GM18907 (cell line): ENCODE measurements at regions not wholly inside any gene's neighbourhood (a gene's known extent, or its start where the extent isn't known, plus 50 kb on each side); places are given as distances from the start of the nearest gene placed in this dataset.
"Not testable (repeated sequence)": the region's sequence is repeated elsewhere in the genome, so short reads cannot be mapped to it uniquely, and the experiment has no call there.

Experiments
- ATAC-seq: cut with Tn5 transposase; IDR thresholded peaks from one replicate; pipeline ENCODE4 v1.9.1; 2021; ENCODE audit warnings: mild to moderate bottlenecking, moderate library complexity; ENCODE audit not compliant: unreplicated experiment

DNA sequence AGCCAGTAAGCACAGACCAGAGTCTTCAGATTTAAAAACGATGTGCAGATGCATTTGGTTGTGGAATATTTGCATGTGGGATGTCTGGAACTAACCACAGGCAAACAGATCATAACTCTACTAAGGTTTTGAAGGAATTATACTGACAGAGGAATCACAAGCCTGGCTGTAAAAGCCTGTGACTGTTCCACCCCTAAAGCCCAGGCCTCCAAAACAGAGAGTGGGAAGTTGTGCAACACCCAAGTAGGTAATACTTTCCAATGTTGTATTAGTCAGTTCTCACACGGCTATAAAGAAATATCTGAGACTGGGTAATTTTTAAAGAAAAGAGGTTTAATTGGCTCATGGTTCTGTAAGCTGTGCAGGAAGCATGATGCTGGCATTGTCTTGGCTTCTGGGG lies 68.1 kb upstream of the DCD start:
- ATAC-seq: no peak

DNA sequence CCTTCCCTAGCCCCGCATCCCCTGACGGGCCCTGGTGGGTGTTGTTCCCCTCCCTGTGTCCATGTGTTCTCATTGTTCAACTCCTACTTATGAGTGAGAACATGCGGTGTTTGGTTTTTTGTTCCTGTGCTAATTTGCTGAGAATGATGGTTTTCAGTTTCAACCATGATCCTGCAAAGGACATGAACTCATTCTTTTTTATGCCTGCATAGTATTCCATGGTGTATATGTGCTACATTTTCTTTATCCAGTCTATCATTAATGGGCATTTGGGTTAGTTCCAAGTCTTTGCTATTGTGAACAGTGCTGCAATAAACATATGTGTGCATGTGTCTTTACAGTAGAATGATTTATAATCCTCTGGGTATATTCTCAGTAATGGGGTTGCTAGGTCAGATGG lies 65.7 kb upstream of the DCD start:
- ATAC-seq: not testable (repeated sequence)

DNA sequence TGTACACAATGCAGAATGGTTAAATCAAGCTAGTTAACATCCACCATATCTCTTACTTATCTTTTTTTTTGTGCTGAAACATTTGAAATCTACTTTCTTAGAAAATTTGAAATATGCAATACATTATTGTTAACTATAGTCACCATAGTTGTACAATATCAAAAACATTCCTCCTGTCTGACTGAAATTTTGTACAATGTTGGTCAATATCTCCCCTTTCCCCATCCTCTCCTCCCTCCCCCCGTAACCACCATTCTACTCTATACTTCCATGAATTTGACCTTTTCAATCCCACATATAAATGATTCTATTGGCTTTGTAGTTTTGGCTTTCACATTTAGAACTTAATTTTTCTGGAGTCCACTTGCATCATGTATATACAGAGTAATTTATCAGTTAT lies 63.5 kb upstream of the DCD start:
- no peak for ATAC-seq

DNA sequence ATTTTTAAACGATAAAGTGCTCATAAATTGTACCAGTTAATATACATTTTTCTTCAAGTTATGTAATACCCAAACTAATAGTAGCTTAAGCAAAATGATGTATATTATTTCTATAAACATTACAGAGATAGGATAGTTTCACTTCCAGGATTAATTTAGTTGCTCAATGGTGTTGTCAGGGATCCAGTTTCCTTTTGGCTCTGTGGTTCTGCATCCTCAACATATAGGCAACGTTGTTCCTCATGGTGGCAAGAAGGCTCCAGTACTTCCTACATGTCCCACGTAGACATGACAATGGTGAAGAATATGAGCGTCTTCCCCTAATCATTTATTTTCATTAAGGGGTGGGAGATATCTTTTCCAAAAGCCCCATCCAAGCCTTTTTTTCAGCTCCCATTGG lies 60.7 kb upstream of the DCD start:
- no peak for ATAC-seq

DNA sequence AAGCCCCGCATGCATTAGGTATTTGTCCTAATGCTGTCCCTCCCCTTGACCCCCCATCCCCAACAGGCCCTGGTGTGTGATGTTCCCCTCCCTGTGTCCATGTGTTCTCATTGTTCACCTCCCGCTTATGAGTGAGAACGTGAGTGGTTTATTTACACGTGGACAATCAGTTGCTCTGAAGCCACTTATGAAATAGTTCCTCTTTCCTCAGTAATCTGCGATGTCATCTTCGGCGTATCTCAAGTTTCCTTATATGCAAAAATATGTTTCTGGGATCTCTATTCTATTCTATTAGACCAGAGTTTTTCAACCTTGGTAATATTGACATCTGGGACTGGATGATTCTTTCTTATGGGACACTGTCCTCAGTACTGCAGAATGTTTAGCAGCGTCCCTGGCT lies 56.0 kb upstream of the DCD start:
- no peak for ATAC-seq

DNA sequence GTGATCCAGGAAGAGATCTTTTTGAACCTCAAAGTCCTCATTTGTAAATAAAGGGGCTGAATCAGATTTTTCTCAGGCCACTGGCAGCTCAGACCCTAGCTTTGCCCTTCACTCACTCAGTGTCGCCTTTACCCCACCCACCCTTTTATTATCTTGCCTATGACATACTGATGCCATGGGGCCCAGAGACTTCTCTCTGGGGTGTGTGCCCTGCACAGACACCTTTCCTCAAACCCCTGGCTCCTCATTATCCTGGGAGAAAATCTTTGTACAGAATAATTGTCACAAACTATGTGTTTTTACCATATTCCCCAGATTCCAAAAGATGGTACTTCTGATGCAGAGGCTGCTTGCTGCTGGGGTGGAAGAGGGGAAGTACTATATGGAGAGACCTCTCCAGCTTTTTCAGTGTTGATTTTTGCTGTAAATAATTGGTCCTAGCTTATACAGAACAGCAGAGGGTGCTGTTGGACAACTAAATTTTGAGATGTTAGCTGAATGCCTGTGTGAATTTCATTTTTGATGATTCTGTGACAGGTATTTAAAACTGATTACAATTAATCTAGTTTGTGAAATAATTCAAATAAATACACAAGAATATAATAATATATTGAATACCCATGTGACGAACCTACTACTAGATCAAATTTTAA lies 53.9 kb upstream of the DCD start:
- peak; percentile 57 for ATAC-seq

DNA sequence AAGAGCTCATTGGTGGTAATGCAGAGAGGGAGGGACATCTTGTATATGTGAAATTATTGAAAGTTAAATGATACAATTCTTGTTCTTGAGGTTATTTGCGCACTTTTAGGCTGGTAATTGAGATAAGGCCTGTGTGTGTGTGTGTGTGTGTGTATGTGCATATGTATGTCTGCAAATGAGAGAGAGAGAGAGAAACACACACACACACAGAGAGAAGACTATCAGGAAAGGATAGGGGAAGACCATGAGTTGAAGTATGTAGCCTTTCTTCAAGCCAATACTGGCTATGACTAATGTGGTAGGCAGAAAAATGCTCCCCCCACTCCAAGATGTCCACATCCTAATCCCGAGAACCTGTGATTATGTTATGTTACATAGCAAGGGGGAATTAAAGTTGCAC lies 52.7 kb upstream of the DCD start:
- ATAC-seq: no peak

DNA sequence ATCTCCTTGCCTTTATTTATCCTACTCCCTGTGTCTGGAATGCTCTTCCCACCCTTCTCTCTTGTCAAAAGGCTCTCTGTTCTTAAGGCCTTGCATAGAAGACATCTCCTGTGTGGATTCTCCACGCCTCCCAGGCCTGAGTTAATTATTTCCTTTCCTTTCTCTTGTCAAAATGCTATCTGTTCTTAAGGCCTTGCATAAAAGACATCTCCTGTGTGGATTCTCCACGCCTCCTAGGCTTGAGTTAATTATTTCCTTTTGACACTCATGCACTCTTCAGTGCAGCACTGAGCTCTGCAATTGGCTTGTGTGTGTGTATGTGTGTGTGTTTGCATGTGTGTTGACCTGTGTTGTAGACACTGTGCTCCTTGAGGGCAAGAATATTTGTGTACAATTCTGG lies 52.1 kb upstream of the DCD start:
- no peak for ATAC-seq
